Left colon (tissue), 2 donors: ENCODE measurements at regions not wholly inside any gene's neighbourhood (a gene's known extent, or its start where the extent isn't known, plus 50 kb on each side); places are given as distances from the start of the nearest gene placed in this dataset.

Source experiments
- ATAC-seq: fragments of 200-7000 bp; cut with Tn5 transposase; one replicate; pipeline ENCODE4 v1.9.1; 2020; ENCODE audit warnings: mild to moderate bottlenecking, moderate library complexity
- DNase-seq, 2 donors: peaks; one replicate each; pipeline ENCODE4 v3.0.0-alpha.2; 2020
- intact Hi-C, 2 donors: fragments of 100-400 bp; cut with DNase I in 1 of 2; cut with micrococcal nuclease in 1 of 2; formaldehyde crosslinking; loops; one replicate each; pipeline versions ENCODE4 v1.11.2 to v1.14.0; 2022; cut with DNase I, micrococcal nuclease
- donor health status: DM: no; HTN: no; CAD: no.
- donor health status: DM: yes; HTN: yes; CAD: no.

DNA sequence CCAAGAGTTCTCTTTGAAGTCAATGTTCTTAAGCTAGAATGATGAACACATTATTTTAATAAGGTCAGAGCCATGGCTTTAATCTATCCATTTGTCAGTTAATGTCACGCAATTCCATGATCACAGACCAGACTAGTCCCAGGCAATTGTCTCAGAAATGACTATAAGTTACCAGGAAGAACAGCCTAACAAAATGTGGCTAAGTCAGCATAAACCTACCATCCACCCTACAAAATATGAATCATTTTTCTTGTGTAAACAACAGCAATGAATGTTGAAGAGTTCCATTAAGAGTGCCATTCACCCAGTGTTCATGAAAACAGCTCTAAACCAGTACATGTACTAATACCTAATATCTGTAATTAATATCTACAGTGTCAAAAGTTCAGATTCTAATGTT is 127.5 kb downstream of the KCTD12 start:
- no peak for ATAC-seq
- intact Hi-C loops: no loop called here
- DNase-seq: no peak

DNA sequence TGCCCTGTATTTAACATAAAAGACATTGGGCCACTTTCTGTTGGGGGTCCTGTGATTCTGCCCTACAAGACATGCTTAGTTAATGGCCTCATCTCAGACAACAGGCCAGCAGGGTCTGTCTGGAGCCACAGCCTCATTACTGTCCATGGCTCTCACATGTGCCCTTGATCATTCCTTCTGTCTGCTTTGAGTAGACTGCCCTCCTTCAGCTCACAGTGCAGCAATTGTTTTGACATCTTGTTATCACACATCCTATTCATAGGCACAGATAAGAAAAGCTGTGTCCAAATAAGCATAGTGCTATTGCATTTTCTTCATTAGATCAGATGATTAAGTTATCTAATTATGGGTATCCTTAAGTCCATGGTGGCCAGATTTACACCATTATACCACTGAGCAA is 127.9 kb downstream of the KCTD12 start:
- intact Hi-C loops: no loop called here
- ATAC-seq (no peak), DNase-seq (no peak)

DNA sequence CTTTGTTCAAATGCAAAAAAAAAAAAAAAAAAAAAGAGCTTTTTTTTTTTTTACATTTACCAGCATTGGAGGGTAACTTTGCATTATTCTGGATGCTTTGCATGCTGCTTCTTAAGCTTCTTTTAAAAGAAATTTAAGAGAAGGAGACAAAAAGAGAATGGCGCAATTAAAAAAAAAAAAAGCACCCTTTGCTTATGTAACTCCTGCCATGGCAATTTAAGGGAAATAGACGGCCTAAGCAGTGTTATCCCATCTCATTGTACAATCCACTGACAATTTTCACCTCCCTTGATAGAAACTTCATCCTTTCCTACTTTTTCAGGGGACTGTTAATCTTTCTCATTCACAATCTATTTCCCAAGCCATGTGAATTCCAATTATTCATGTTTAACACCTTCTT is 129.8 kb downstream of the KCTD12 start:
- intact Hi-C loops: no loop called here
- ATAC-seq: no peak

DNA sequence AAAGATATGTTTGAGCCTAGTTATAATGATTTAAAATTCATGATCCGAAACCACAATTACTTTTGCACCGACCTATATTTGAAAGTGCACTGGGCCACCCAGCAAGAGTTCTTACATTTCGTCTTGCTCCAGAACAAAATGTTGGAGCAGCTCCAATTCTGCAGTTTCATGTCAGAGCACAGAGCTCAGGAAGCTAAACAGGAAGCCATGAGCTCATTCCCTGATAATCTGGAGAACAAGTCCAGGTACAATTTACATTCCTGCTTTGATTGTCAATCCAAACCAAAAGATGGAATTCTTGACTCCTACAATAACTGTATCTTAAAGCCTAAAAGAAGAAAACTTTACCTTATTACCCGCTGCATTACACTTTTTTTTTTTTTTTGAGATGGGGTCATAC is 131.8 kb downstream of the KCTD12 start:
- ATAC-seq: no peak
- DNase-seq: no peak
- intact Hi-C loops: no loop called here

More for the DNA sequence above, 129.8 kb downstream of the KCTD12 start:
- no peak for DNase-seq

DNA sequence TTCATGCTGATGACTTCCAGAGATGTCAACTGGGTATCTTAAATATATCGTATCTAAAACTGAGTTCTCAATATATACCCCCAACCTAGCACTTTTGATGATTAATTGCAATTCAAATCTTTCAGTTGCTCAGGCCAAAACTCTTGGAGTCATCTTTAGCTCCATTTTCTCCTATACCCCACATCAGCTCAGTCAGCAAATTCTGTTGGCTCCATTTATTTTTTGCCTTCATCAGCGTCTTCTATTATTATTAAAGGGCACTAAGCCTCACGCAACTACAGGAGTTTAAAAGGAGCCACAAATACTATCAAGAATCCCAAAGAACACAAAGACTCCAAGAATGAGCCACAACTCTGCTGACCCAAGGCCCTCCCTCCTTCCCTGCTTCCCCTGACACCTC is 134.9 kb downstream of the KCTD12 start:
- no peak for DNase-seq
- intact Hi-C loops: no loop called here
- ATAC-seq: no peak

DNA sequence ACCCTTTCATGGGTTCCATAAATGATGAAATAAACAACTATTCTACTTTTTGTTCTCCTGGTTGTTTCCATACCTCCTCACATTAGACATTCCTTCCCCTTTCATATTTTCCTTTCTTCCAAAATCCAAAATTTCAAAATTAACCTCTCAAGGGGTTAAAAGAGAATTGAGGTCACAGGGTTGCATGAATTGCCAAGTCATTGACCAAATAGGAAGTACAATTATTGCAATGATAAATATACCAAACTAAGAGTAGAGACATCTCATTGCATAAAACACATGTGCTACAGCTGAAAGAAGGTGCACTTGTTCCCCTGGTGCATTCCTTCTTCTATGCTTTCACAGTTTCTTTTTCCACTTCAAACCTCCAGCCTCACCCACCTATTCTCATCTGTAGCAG is 136.1 kb downstream of the KCTD12 start:
- intact Hi-C loops: no loop called here
- no peak for ATAC-seq

DNA sequence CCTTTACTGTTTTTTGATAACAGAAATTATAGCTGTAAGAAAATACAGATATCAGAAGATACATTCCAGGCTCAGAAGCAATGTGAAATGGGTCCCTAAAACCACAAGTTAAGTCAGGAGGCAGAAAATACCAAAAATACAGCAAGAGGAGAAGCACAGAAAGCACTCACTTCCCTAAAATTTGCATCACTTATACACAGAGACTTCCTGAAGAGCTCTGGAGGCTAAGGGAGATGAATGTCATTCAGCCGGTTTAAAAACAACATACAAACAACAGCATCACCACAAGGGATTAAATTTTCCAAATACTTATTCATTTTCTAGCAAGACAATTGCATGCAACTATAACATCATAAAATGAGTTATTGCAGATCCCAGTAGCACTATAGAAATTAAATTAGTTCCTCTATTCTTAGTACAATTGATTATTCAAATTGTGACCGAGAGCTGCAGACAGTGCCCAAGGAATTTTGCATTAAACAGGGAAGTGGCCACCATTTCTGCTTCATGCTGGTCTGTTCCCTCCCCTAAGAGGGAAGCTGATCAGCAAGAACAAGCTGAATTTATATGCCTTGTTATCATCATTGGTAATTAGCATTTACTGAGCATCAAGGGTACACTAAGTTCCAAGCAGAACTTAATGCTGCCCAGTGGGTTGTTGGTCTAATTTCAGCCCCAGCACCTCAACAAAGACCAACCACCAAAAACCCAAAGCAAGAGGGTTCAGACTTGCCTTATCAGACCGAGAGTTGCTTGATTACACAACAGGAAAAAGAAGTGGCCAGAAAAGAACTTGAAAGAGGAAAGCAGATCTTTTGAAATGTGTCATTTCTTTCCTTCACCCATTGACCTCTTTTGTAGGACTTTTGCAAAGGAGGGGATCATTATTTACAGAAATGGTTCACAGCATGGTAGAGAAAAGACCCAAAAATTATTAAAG is 140.7 kb downstream of the KCTD12 start:
- DNase-seq: no peak
- intact Hi-C loops: no loop called here
- ATAC-seq: no peak

More for the DNA sequence above, 136.1 kb downstream of the KCTD12 start:
- no peak for DNase-seq

DNA sequence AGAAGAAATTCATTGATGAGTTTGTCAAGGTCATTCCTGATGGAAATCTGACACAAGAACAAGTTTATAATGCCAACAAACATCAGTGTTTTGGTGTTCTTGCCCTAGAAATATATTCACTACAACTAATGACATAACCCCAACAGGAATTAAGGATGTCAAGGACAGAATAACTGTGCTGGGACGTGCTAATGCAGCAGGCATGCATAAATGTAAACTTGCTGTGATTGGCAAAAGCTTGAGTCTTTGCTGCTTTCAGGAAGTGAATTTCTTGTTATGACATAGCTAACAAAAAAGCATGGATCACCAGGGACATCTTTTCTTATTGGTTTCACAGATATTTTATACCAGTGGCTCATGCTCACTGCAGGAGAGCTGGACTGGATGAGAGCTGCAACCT is 144.6 kb downstream of the KCTD12 start:
- DNase-seq (no peak), ATAC-seq (no peak)
- intact Hi-C loops: no loop called here

DNA sequence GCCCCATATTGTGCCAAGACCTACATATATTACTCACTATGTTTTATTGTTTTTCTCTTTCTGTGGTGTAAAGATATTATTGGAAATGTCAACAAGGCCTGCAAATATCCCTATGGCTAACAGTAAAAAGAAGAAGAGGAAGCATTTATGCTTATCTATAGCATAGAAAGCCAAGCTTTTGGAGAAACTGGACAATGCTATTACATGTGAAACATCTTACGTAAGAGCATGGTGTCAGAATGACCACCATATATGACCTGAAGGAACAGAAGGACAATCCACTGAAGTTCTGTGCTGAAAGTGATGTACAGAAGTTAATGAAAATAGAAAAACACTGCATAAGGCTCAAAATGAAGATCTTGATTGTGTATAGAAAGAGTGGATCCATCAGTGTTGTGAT is 145.2 kb downstream of the KCTD12 start:
- ATAC-seq: no peak
- no peak for DNase-seq
- intact Hi-C loops: no loop called here

DNA sequence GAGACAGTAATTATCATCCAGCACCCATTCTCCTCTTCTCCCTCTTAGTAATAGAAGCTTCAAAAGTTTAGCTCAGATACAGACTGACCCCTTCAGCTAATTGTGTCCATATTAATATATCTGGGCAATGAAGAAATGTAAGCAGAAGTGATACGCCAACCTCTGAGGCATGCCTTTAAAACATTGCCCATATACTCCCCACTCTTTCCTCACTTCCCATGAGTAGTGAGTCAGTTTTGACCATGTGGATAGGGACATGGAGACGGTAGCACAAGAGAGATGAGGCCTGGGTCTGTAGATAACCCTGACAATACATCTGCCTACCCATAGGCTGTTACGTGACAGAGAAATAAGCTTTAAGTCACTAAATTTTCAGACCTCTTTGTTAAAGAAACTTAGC is 147.6 kb downstream of the KCTD12 start:
- DNase-seq (no peak), ATAC-seq (no peak)
- intact Hi-C loops: no loop called here

DNA sequence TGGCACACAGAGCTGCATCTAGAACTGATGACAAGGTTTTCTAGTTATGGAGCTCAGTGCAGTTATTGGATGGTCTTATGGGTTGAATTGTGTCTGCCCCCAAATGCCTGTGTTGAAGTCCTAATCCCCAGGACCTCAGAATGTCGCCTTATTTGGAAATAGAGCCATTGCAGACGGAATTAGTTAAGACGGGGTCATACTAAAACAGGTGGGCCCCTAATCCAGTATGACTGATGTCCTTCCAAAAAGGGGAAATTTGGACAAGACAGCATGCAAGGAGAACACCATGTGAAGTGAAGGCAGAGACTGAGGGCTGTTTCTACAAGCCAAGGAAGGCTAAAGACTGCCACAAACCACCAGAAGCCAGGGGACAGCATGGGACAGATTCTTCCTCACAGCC is 148.7 kb downstream of the KCTD12 start:
- DNase-seq (no peak), ATAC-seq (no peak)
- intact Hi-C loops: no loop called here

DNA sequence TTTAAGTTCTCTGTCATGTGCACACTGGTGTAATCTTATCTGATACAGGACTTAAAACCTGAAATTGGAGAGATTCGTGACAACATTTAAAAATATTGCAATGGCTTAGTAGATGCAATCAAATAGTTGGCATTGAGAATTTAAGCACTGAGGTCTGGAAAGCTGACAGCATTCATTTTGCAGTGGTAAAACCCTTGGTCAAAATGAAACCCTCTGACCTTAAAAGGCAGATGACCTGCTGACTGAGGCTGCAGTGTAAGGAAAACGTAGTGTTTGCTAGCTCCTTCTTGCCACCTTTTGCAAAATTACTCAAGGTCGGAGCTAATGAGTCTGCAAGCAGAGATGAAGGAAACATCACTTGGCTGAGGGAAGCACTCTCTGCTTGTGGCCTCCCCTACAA is 150.6 kb downstream of the KCTD12 start:
- DNase-seq (no peak), ATAC-seq (no peak)
- intact Hi-C loops: no loop called here

DNA sequence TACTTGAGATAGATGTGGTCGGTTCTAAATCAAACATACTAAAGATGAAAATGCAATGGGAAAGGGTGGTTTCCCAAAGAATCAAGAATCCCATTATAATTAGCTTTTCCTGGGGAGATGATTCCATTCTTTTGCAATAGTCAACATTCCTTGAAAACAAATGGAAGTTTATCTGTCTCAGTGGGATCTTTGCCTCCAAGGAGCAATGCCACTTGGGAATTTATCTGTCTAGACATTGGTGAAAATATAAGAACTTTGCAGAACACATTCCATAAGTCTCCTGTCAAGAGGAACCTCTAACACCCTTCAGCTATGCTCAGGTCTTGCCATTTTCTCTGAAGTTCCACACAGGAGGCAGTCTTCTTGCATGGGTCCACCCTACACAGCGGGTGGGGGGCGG is 152.5 kb downstream of the KCTD12 start:
- intact Hi-C loops: no loop called here
- ATAC-seq (no peak), DNase-seq (no peak)

DNA sequence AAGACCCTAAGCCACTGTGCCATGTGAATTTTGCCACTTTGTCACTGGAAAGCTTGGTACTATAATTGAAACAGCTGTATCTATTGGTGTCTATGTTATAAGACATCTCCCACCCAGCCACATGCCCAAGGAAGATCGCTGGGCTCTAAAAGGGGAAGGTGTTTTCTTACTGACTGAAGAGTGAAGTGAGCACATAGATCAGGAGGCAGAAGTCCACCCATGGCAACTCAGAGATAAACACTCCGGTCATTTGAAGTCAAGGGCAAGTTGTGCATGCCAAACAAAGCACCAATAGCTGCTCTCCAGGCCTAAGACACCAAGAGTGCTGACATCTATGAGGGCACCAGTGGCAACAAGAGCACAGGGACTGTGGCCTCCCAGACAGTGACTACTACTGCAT is 153.8 kb downstream of the KCTD12 start:
- intact Hi-C loops: no loop called here
- DNase-seq (no peak), ATAC-seq (no peak)

DNA sequence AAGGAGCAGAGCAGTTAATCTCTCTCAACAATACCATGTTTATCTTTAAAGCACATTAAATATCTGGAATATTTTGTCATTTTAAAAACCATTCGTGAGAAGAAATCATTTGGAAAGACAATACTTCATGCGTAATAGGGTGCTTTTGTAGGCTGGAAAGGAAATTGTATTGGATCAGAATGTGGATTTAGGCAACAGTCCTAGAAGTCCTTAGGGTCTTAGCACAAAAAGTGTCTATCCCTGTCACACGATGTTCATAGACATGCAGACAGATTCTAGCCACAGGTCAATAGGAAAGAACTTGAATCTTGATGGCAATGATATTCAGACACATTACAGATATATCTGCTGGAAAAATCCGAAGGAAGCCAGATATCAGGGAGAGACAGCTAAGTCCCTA is 156.0 kb downstream of the KCTD12 start:
- ATAC-seq: no peak
- no peak for DNase-seq
- intact Hi-C loops: no loop called here

DNA sequence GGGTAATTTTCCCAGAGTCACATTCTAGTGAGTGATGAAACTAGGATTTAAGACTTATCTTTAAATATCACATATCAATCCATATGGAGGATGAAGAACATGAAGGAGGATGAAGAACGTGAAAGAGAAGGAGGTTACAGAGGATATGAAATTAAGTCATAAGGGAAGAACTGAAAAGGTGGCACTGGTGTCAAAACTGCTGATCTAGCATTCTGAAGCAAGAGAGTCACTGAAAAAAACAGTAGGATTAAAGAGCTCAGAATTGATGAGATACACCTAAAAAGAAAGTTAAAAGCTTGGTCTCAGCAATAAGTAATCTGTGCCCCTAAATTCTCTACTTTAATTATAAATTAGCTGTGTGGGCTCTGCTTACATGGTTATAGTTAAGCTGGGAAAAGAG is 156.5 kb downstream of the KCTD12 start:
- intact Hi-C loops: no loop called here
- ATAC-seq: no peak
- DNase-seq: no peak

DNA sequence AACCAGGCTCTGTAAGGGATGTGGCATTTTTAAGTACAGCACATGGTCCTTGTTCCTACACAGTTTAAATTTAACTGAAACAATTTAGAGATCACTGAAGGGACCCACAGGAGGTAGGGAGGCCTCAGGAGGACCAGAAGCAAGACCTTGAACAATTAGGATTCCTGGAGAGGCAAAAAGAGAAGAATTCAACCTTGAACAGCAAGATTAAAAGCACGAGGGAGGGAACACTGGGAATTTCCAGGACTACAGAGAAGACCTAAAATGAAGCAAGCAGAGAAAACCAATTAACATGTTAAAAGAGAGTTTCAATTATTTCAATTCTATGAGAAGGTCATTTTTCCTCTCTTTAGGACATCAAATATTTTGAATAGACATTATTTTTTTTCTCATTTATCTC is 160.3 kb downstream of the KCTD12 start:
- intact Hi-C loops: no loop called here

DNA sequence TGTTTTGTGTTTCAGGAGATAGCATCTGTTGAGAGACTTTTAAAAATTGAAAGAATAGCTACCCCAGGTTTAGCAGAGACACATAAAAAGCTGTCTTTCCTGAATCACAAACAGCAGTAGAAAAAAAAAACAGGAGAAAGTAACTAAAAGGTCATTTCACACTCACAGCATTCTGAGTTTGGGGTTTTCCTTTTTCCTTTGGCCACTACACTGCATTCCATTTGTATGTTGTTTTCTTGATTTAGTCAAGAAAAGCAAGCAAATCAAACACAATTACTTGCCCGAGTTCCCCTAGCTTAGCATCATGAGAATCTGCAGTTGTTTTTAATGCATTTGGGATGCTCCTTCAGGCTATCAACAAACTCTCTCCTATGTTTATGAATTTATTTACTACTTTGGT is 161.0 kb downstream of the KCTD12 start:
- intact Hi-C loops: no loop called here
- DNase-seq (no peak), ATAC-seq (no peak)

More for the DNA sequence above, 160.3 kb downstream of the KCTD12 start:
- DNase-seq (no peak), ATAC-seq (no peak)

DNA sequence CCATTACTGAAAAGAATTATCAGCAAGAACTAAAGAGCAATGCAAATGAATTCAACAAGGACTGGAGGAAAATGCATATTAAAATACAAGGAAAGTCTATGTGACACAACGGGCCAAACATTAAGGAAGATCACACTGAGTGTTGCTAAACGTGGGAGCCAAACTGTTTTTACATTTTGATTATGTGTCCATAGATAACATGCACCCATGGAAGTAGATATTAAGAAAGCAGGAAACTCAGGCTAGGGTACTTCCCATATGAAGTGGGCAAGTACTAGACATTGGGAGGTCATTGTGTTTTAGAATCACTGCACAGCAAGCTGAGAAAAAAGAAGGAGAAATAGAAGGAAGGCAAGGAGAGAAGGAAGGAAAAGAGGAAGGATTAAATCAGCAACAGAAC is 161.8 kb downstream of the KCTD12 start:
- ATAC-seq (no peak), DNase-seq (no peak)
- intact Hi-C loops: no loop called here

DNA sequence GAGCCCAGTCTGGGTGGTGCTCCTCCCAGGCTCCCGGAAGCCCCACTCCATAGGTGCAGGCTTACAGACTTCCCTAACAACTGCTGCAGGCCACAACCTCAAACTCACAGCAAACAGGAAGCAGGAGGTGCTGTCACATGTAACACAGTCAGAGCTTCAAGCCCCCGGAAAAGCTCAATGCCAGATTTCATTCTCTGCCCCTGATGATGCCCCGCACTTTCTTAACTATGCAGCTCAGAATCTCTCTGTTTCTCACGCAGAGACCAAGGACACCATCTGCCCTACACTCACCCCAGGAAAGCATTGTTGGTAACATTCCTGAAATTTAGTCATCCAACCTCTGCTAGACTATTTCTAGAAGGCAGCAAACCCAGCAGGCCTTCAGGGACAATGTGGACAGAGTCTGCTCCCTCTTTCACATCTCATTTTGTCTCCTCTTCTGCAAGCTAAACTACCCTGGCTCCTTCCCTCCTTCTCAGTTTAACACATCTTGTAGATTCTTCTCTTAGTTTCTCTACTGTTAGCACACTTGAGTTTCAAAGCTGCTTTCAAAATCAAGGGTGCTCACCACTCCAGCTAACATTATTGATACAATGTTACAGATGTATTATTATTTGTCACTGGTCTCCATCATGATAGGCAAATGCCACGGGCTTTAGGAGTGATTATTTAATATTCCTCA is 162.5 kb downstream of the KCTD12 start:
- DNase-seq: no peak
- no peak for ATAC-seq
- intact Hi-C loops: no loop called here

DNA sequence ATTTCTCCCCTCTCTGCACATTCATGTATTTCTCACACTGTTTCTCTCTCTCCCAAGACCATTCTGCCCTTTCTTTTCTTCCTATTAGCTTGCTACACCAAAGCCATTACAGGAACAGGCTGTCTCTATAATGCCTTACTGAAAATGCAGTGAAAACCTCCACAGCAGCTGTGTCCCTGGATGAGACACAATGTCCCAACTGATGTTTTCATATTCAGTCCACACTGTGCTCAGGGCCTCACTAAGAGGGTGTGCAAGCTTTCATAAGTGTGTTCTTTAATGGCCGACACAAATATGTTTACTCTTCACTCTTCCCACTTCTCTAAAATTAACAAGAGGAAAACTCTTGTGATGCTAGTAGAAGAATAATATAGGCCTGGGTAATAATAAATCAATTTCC is 163.4 kb downstream of the KCTD12 start:
- intact Hi-C loops: no loop called here
- no peak for DNase-seq
- ATAC-seq: no peak
